PC-9 (cell line): ENCODE measurements at regions not wholly inside any gene's neighbourhood (a gene's known extent, or its start where the extent isn't known, plus 50 kb on each side); places are given as distances from the start of the nearest gene placed in this dataset.

ENCODE experiments used
- BruUV-seq: library from RNA; stranded (reverse); fragments of 400-500 nt; replicated peaks from 2 replicates; lab custom pipeline; 2021; lab: Mats Ljungman, UMichigan
- CTCF ChIA-PET: fragments of 300-600 bp; sonication (Branson Sonifier 250); formaldehyde crosslinking; loops from one replicate; lab custom pipeline; 2022; ENCODE audit warnings: antibody characterized with exemption; lab: Charles Lee
- POLR2A ChIA-PET: fragments of 300-600 bp; sonication (Branson Sonifier 250); formaldehyde crosslinking; loops from one replicate; lab custom pipeline; 2022; ENCODE audit warnings: antibody characterized with exemption; ENCODE audit not compliant: unreplicated experiment; lab: Charles Lee
- DNase-seq, 2 experiments: peaks; one replicate each; pipeline versions ENCODE4 v3.0.0 to v3.0.0-alpha.2; 2015 to 2022; ENCODE audit warnings: mixed read lengths in 1 of 2
- H2AFZ ChIP-seq: fragments of 200-600 bp; sonication (generic); 2 replicates; pipeline ENCODE4 v1.8.1; 2017; ENCODE audit warnings: antibody characterized with exemption
- H3F3A ChIP-seq: fragments of 200-600 bp; sonication (generic); 2 replicates; pipeline ENCODE4 v1.8.1; 2017; ENCODE audit warnings: antibody characterized with exemption, mild to moderate bottlenecking, low read depth; ENCODE audit not compliant: insufficient read depth
- H3K27ac ChIP-seq: fragments of 200-600 bp; sonication (generic); 2 replicates; pipeline ENCODE4 v1.6.1; 2016; ENCODE audit warnings: mixed run types
- H3K27me3 ChIP-seq: fragments of 200-600 bp; sonication (generic); 2 replicates; pipeline ENCODE4 v1.6.1; 2016; ENCODE audit warnings: low read depth, mixed run types; ENCODE audit not compliant: insufficient read depth
- H3K36me3 ChIP-seq: fragments of 200-600 bp; sonication (generic); 2 replicates; pipeline ENCODE4 v1.6.1; 2016; ENCODE audit warnings: low read depth, mixed run types
- H3K4me1 ChIP-seq: fragments of 200-600 bp; sonication (generic); replicated peaks from 2 replicates; pipeline ENCODE4 v1.6.1; 2016; ENCODE audit warnings: mixed run types; ENCODE audit not compliant: insufficient read depth
- H3K4me2 ChIP-seq: fragments of 200-600 bp; sonication (generic); 2 replicates; pipeline ENCODE4 v1.6.1; 2017; ENCODE audit warnings: mixed run types
- H3K4me3 ChIP-seq: fragments of 200-600 bp; sonication (generic); 2 replicates; pipeline ENCODE4 v1.6.1; 2016; ENCODE audit warnings: mixed run types
- H3K79me2 ChIP-seq: fragments of 200-600 bp; sonication (generic); 2 replicates; pipeline ENCODE4 v1.6.1; 2017; ENCODE audit warnings: low read depth, mixed run types
- H3K9me2 ChIP-seq: fragments of 200-600 bp; sonication (generic); 2 replicates; pipeline ENCODE4 v1.8.1; 2017; ENCODE audit warnings: mild to moderate bottlenecking; ENCODE audit not compliant: insufficient read depth
- H3K9me3 ChIP-seq: fragments of 200-600 bp; sonication (generic); 2 replicates; pipeline ENCODE4 v1.8.1; 2016; ENCODE audit warnings: low read depth; ENCODE audit not compliant: insufficient read depth
- H4K20me1 ChIP-seq: fragments of 200-600 bp; sonication (generic); 2 replicates; pipeline ENCODE4 v1.8.1; 2017; ENCODE audit not compliant: insufficient read depth
- CTCF ChIP-seq: fragments of 200-600 bp; sonication (generic); conservative IDR thresholded peaks from 2 replicates; pipeline ENCODE4 v1.6.1; 2017; ENCODE audit warnings: mixed run types, antibody characterized with exemption, mild to moderate bottlenecking, moderate library complexity
- EZH2 ChIP-seq: fragments of 200-600 bp; sonication (generic); IDR thresholded peaks from 2 replicates; pipeline ENCODE4 v1.8.0; 2017; ENCODE audit warnings: antibody characterized with exemption, low read depth
- intact Hi-C: fragments of 100-400 bp; cut with micrococcal nuclease; formaldehyde crosslinking; loops from one replicate; pipeline ENCODE4 v1.10.0; 2022; ENCODE audit not compliant: unreplicated experiment

DNA sequence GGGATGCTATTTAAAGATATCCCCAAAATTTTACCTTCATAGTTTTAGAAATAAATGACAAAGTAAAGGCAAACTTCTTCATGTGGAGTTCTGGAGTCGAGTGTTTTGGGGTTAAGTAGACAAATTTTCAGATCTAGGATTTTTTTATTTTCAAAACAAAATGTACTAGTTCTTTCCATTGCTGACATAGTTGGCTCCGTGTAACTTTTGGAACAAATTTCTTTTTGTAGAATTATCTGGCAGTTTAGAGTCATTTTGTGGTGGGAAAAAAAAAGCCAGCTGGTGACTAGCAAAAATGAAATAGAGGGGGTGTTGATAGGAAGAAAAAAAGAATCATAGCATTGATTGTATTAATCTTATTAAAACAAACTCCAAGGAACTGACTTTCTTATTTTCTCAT, 131.6 kb upstream of the TCF21 start:
- Histone ChIP-seq H3K27ac (no peak overlapping the region), H4K20me1 (no peaks in the 10 kb centered on the region), H3K4me3 (no peak overlapping the region), H3F3A (no peaks in the 10 kb centered on the region), H3K79me2 (no peaks in the 10 kb centered on the region), H3K9me3 (no peaks in the 10 kb centered on the region), H3K27me3 (no peaks in the 10 kb centered on the region), H3K36me3 (no peaks in the 10 kb centered on the region), H3K9me2 (peaks cover 17% of the 10 kb centered on the region; the same call in 1 of the 2 replicates), H3K4me1 (no peaks in the 10 kb centered on the region), H2AFZ (no peak overlapping the region), H3K4me2 (no peak overlapping the region)
- TF ChIP-seq EZH2 (no peak), CTCF (no peak)
- no TSS peak for BruUV-seq
- intact Hi-C loops, result no loop called here
- ChIA-PET CTCF (no interaction called here), POLR2A (no interaction called here)
- DNase-seq, result no peak

DNA sequence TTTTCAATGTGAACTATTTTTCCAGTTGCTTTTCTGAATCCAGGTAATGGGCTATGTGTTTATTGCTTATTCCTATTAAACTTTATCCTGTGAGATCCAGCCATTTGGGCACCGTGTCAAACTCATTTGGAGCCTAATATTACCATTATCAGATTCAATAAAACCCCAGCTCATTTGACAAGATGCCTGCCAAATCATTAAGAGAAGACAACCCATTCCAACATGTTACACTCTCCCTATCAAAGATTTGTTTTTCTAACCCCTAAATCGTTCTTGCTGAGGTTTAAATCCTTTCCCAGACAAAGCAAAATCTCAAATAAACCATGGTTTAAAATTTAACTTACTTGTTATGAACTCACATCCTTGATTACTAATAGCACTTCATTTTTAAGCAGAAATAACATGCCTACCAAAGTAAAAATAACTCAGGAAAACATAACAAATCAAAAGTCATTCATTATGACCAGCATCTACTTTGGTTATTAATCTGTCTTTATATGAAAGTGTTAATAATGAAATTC, 130.0 kb upstream of the TCF21 start:
- Histone ChIP-seq H3K4me1 (peaks cover under 1% of the 10 kb centered on the region; the same call in 1 of the 2 replicates), H3K4me3 (no peak overlapping the region), H3K79me2 (no peaks in the 10 kb centered on the region), H3F3A (no peaks in the 10 kb centered on the region), H3K9me3 (no peaks in the 10 kb centered on the region), H4K20me1 (no peaks in the 10 kb centered on the region), H3K36me3 (no peaks in the 10 kb centered on the region), H3K27ac (no peak overlapping the region), H3K9me2 (peaks cover 14% of the 10 kb centered on the region; the same call in 1 of the 2 replicates), H2AFZ (no peak overlapping the region), H3K27me3 (no peaks in the 10 kb centered on the region), H3K4me2 (no peak overlapping the region)
- intact Hi-C loops, result no loop called here
- TF ChIP-seq CTCF (no peak), EZH2 (no peak)
- POLR2A ChIA-PET, result no interaction called here
- CTCF ChIA-PET, result no interaction called here
- no TSS peak for BruUV-seq
- DNase-seq, result no peak

GRCh38 chr6:133759524-133759923, 129.4 kb upstream of the TCF21 start:
- no peak overlapping the region for H3K4me3 ChIP-seq
- no peak overlapping the region for H3K4me2 ChIP-seq
- peaks cover 7% of the 10 kb centered on the region for H3K4me1 ChIP-seq
- no peaks in the 10 kb centered on the region for H3K27me3 ChIP-seq
- no peak overlapping the region for H3K27ac ChIP-seq
- H3K36me3 ChIP-seq, result no peaks in the 10 kb centered on the region
- no TSS peak for BruUV-seq
- POLR2A ChIA-PET, result no interaction called here
- H3K9me3 ChIP-seq, result no peaks in the 10 kb centered on the region
- no peaks in the 10 kb centered on the region for H4K20me1 ChIP-seq
- no peaks in the 10 kb centered on the region for H3K79me2 ChIP-seq
- intact Hi-C loops, result no loop called here
- TF ChIP-seq CTCF (no peak), EZH2 (no peak)
- DNase-seq, result no peak
- no peaks in the 10 kb centered on the region for H3F3A ChIP-seq
- H3K9me2 ChIP-seq, result peaks cover 8% of the 10 kb centered on the region; the same call in 1 of the 2 replicates
- no peak overlapping the region for H2AFZ ChIP-seq
- CTCF ChIA-PET, result no interaction called here
